ENCODE measurements at regions not wholly inside any gene's neighbourhood (a gene's known extent, or its start where the extent isn't known, plus 50 kb on each side); places are given as distances from the start of the nearest gene placed in this dataset.

GRCh38 chr15:80328496-80328895, 75.7 kb upstream of the ARNT2 start:
- DNase-seq: no peak
- H3K4me1 ChIP-seq: no peaks in the 10 kb centered on the region
- H3K4me3 ChIP-seq: no peak overlapping the region
- no peak overlapping the region for H3K27ac ChIP-seq
- ATAC-seq: no peak
- no peak for TF ChIP-seq POLR2A (IDR thresholded peaks at IDR 0.05)
- TF ChIP-seq, protein P1, sequence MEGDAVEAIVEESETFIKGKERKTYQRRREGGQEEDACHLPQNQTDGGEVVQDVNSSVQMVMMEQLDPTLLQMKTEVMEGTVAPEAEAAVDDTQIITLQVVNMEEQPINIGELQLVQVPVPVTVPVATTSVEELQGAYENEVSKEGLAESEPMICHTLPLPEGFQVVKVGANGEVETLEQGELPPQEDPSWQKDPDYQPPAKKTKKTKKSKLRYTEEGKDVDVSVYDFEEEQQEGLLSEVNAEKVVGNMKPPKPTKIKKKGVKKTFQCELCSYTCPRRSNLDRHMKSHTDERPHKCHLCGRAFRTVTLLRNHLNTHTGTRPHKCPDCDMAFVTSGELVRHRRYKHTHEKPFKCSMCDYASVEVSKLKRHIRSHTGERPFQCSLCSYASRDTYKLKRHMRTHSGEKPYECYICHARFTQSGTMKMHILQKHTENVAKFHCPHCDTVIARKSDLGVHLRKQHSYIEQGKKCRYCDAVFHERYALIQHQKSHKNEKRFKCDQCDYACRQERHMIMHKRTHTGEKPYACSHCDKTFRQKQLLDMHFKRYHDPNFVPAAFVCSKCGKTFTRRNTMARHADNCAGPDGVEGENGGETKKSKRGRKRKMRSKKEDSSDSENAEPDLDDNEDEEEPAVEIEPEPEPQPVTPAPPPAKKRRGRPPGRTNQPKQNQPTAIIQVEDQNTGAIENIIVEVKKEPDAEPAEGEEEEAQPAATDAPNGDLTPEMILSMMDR (IDR thresholded peaks at IDR 0.05): no peak
- H3K36me3 ChIP-seq (replicated peaks in 1 of 2; ENCODE audit: insufficient read depth in 1 of 2, low read depth in 2 of 2): no peaks in the 10 kb centered on the region
- no peaks in the 10 kb centered on the region for H3K27me3 ChIP-seq
- 75% methylated on average over 5 of the region's 5 CpGs for WGBS, 2 donors
- H3K9me3 ChIP-seq: no peaks in the 10 kb centered on the region
- intact Hi-C loops (cut with DNase I): no loop called here

DNA sequence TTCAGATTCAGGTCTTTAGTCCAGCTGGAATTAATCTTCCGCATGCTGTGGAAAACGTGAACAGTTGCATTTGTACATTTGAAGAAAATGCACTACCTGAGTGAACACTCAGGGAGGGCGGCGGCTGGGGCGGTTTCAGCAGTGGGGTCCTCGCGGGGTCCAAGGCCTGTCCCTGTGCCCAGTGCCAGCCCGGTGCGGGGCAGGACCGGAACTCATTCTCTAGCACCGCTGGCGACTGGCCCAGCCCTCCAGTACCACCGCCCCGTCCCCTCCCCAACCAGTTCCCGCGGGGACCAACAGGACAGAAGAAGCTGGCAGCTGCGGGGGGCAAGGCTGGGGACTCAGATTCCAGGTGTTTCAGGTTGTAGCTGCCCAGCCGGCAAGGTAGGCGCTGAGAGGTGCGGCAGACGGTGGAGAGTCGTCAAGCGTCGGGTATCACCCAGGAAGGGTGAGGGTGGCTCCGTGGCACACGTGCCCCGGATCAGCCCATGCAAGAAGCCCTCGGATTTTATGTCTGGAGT, 72.2 kb upstream of the ARNT2 start:
- intact Hi-C loops (cut with DNase I): no loop called here
- no peak overlapping the region for H3K4me3 ChIP-seq
- H3K27ac ChIP-seq: no peak overlapping the region
- DNase-seq (no peak), ATAC-seq (no peak)
- 84 to 86% methylated on average over 19 to 28 of the region's 28 CpGs for whole genome bisulfite sequencing, 2 donors
- H3K4me1 ChIP-seq: no peaks in the 10 kb centered on the region
- no peaks in the 10 kb centered on the region for H3K36me3 ChIP-seq (replicated peaks in 1 of 2; ENCODE audit: insufficient read depth in 1 of 2, low read depth in 2 of 2)
- no peaks in the 10 kb centered on the region for H3K9me3 ChIP-seq
- TF ChIP-seq, protein P1 (IDR thresholded peaks at IDR 0.05): no peak
- TF ChIP-seq POLR2A (IDR thresholded peaks at IDR 0.05): no peak
- no peaks in the 10 kb centered on the region for H3K27me3 ChIP-seq

DNA sequence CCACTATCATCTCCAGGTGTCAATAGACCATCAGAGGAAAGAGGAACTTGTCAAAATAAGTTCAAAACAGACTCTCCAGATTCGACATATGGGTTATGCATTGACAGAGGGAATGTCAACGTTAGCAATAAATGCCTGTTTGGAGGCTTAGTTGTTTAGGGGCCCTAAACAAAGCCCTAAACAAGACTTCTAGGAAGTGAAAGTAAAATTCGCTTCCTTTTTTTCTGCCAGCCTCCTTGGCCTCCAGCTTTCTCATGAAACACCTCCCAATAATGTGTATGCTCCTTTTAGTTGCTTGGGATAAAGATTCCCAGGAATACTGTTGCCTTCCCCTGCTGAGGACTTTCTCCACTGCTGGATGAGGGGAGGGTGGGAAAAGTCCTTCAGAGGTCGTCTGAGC, 70.9 kb upstream of the ARNT2 start:
- H3K4me3 ChIP-seq: no peak overlapping the region
- H3K36me3 ChIP-seq (replicated peaks in 1 of 2; ENCODE audit: insufficient read depth in 1 of 2, low read depth in 2 of 2): no peaks in the 10 kb centered on the region
- H3K4me1 ChIP-seq: no peaks in the 10 kb centered on the region
- no peak for DNase-seq
- ATAC-seq: no peak
- no peak for TF ChIP-seq POLR2A (IDR thresholded peaks at IDR 0.05)
- TF ChIP-seq, protein P1 (IDR thresholded peaks at IDR 0.05): no peak
- no peaks in the 10 kb centered on the region for H3K9me3 ChIP-seq
- WGBS, 2 donors: 45 to 53% methylated on average over 4 of the region's 4 CpGs
- no peak overlapping the region for H3K27ac ChIP-seq
- intact Hi-C loops (cut with DNase I): no loop called here
- H3K27me3 ChIP-seq: no peaks in the 10 kb centered on the region

- H3K4me1 ChIP-seq: no peaks in the 10 kb centered on the region
- no peak for DNase-seq
- 32 to 50% methylated on average over 1 of the region's 1 CpG for WGBS, 2 donors
- no peak overlapping the region for H3K4me3 ChIP-seq
- intact Hi-C loops (cut with DNase I): no loop called here
- no peak for ATAC-seq
- H3K36me3 ChIP-seq (replicated peaks in 1 of 2; ENCODE audit: insufficient read depth in 1 of 2, low read depth in 2 of 2): no peaks in the 10 kb centered on the region
- TF ChIP-seq, protein P1 (IDR thresholded peaks at IDR 0.05): no peak
- TF ChIP-seq POLR2A (IDR thresholded peaks at IDR 0.05): no peak
- no peaks in the 10 kb centered on the region for H3K27me3 ChIP-seq
- no peak overlapping the region for H3K27ac ChIP-seq
- H3K9me3 ChIP-seq: no peaks in the 10 kb centered on the region
Observed at GRCh38 chr15:80334521-80334920, 69.7 kb upstream of the ARNT2 start.

DNA sequence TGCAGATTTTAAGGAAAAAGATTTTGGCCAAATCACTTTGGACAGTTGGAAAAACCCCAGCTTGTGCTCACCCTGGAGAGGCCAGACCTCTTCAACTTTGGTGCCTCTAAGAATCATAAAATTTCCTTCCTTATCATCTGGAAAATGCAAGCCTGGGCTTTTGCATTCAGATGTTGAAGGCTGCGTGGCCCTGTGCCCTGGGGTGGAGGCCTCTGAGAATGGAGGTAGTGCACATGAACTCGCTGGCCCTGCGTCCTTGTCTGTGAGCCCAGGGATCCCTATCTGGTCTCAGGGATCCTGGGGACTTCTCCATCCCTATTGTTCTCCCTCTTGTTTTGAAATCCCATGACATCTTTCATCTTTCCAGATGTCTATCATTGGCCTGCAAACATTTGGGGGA, 64.6 kb upstream of the ARNT2 start:
- no peak overlapping the region for H3K27ac ChIP-seq

More for the DNA sequence above, 64.6 kb upstream of the ARNT2 start:
- ATAC-seq: no peak
- Histone ChIP-seq H3K36me3 (replicated peaks in 1 of 2; ENCODE audit: insufficient read depth in 1 of 2, low read depth in 2 of 2) (no peaks in the 10 kb centered on the region), H3K4me3 (no peak overlapping the region), H3K27me3 (no peaks in the 10 kb centered on the region), H3K9me3 (no peaks in the 10 kb centered on the region), H3K4me1 (no peaks in the 10 kb centered on the region)
- 73 to 83% methylated on average over 3 of the region's 3 CpGs for WGBS, 2 donors
- intact Hi-C loops (cut with DNase I): no loop called here
- DNase-seq: no peak
- TF ChIP-seq, protein P1 (IDR thresholded peaks at IDR 0.05): no peak
- no peak for TF ChIP-seq POLR2A (IDR thresholded peaks at IDR 0.05)

Measured in body of pancreas (tissue), 4 donors.